HepG2 (cell line): ENCODE measurements at regions not wholly inside any gene's neighbourhood (a gene's known extent, or its start where the extent isn't known, plus 50 kb on each side); places are given as distances from the start of the nearest gene placed in this dataset.

Experiments used
- ATAC-seq: fragments of 200-7000 bp; cut with Tn5 transposase; 3 replicates; pipeline ENCODE4 v1.9.1; 2020; ENCODE audit warnings: mild to moderate bottlenecking, moderate library complexity
- BruUV-seq: library from RNA; stranded (reverse); fragments of 400-500 nt; replicated peaks from 2 replicates; lab custom pipeline; 2021; lab: Mats Ljungman, UMichigan
- CTCF ChIA-PET: fragments of 300-600 bp; formaldehyde crosslinking; extraction: SDS; loops from one replicate; lab custom pipeline; 2021; ENCODE audit warnings: low total read pairs, inconsistent platforms, low intra/inter-chr PET ratio; lab: Yijun Ruan, JAX
- POLR2A ChIA-PET: fragments of 350-600 bp; sonication (Branson Sonifier 250); formaldehyde crosslinking; loops from one replicate; lab custom pipeline; 2020; ENCODE audit warnings: antibody characterized with exemption, inconsistent platforms; lab: Yijun Ruan, JAX
- DNase-seq: peaks from one replicate; pipeline ENCODE4 v3.0.0-alpha.2; 2015; ENCODE audit warnings: low spot score
- FAIRE-seq: peaks from 3 replicates; lab custom pipeline; 2011; peaks lifted over from hg19 to GRCh38; lab: Jason Lieb, UNC
- H2AFZ ChIP-seq: one replicate; pipeline ENCODE4 v1.6.1; 2011; ENCODE audit warnings: low read length, inconsistent platforms
- H3K27ac ChIP-seq: fragments of 300-600 bp; 3 replicates; pipeline ENCODE4 v1.8.0; 2011; ENCODE audit warnings: mixed run types, mild to moderate bottlenecking, mixed read lengths, low read length, inconsistent platforms; ENCODE audit not compliant: insufficient read depth; ENCODE audit errors: extremely low read length
- H3K27me3 ChIP-seq, 2 experiments: fragments of 200-600 bp in 1 of 2; 2 replicates in 1 of 2; 3 replicates in 1 of 2; pipeline versions ENCODE4 v1.6.0 to v1.8.0; 2011; ENCODE audit warnings: low read length in 2 of 2, mild to moderate bottlenecking in 2 of 2, moderate library complexity in 2 of 2, inconsistent platforms in 1 of 2; ENCODE audit not compliant: insufficient read depth in 2 of 2, control insufficient read depth in 1 of 2
- H3K36me3 ChIP-seq, 2 experiments: fragments of 200-600 bp in 1 of 2; replicated peaks in 1 of 2; 2 replicates in 1 of 2; 3 replicates in 1 of 2; pipeline versions ENCODE4 v1.5.1 to v1.8.0; 2011; ENCODE audit warnings: low read length in 2 of 2, inconsistent platforms in 1 of 2; ENCODE audit not compliant: insufficient read depth in 2 of 2, control insufficient read depth in 1 of 2
- H3K4me1 ChIP-seq: 2 replicates; pipeline ENCODE4 v1.5.1; 2012; ENCODE audit warnings: low read length, inconsistent platforms; ENCODE audit not compliant: insufficient read depth
- H3K4me2 ChIP-seq: 2 replicates; pipeline ENCODE4 v1.6.0; 2011; ENCODE audit warnings: low read depth, low read length, inconsistent platforms
- H3K4me3 ChIP-seq, 3 experiments: fragments of 200-600 bp in 1 of 3; sonication (generic), shearing (Covaris generic) in 1 of 3; replicated peaks in 1 of 3; 2 replicates each; pipeline ENCODE4 v1.5.1; 2011 to 2016; ENCODE audit warnings: low read length in 3 of 3, inconsistent platforms in 2 of 3, low read depth in 2 of 3, mild to moderate bottlenecking in 2 of 3, control low read depth in 1 of 3, mixed read lengths in 1 of 3; ENCODE audit not compliant: insufficient read depth in 1 of 3
- H3K79me2 ChIP-seq: one replicate; pipeline ENCODE4 v1.6.1; 2011; ENCODE audit warnings: low read length, inconsistent platforms; ENCODE audit not compliant: insufficient read depth
- H3K9ac ChIP-seq: 2 replicates; pipeline ENCODE4 v1.6.0; 2011; ENCODE audit warnings: mild to moderate bottlenecking, low read depth, low read length, inconsistent platforms; ENCODE audit not compliant: insufficient read depth
- H3K9me3 ChIP-seq: 2 replicates; pipeline ENCODE4 v1.5.1; 2012; ENCODE audit warnings: mild to moderate bottlenecking, low read length
- H4K20me1 ChIP-seq: 2 replicates; pipeline ENCODE4 v1.6.0; 2011; ENCODE audit warnings: inconsistent platforms, mild to moderate bottlenecking, low read length, moderate library complexity; ENCODE audit not compliant: insufficient read depth
- CBX5 ChIP-seq: sonication (generic); formaldehyde crosslinking; IDR thresholded peaks from 2 replicates; pipeline ENCODE4 v1.4.0; 2020; ENCODE audit warnings: missing genetic modification reagents, borderline replicate concordance
- CEBPB ChIP-seq: IDR thresholded peaks from 2 replicates; pipeline ENCODE4 v1.6.1; 2011; ENCODE audit warnings: low read depth, low read length, improper control_type of control experiment, borderline replicate concordance
- PHB2 ChIP-seq: fragments of 450-650 bp; IDR thresholded peaks from 2 replicates; pipeline ENCODE4 v1.6.1; 2018; ENCODE audit not compliant: partially characterized antibody
- SP1 ChIP-seq, 2 experiments: fragments of 450-650 bp in 1 of 2; sonication (generic) in 1 of 2; formaldehyde crosslinking in 1 of 2; IDR thresholded peaks; 2 replicates each; pipeline versions ENCODE4 v1.4.0 to v1.6.1; 2016 to 2020; ENCODE audit warnings: missing genetic modification reagents in 1 of 2
- ZMAT3 ChIP-seq: sonication (generic); formaldehyde crosslinking; conservative IDR thresholded peaks from 2 replicates; pipeline ENCODE4 v1.7.0; 2021; ENCODE audit warnings: missing genetic modification reagents
- ZNF317 ChIP-seq: sonication (generic); formaldehyde crosslinking; IDR thresholded peaks from 2 replicates; pipeline ENCODE4 v1.5.0; 2020; ENCODE audit warnings: mild to moderate bottlenecking, missing genetic modification reagents
- ZSCAN9 ChIP-seq: IDR thresholded peaks from 2 replicates; pipeline ENCODE4 v1.6.1; 2016; ENCODE audit warnings: borderline replicate concordance
- WGBS: methylation state at CpG from one replicate; pipeline ENCODE4 v1.1.6; 2017; ENCODE audit warnings: low lambda C conversion rate; 5-methylcytosine and 5-hydroxymethylcytosine counted together
- in situ Hi-C: cut with HindIII; loops from 2 replicates; pipeline ENCODE4 v1.10.0; 2017; ENCODE audit warnings: low pct_unique_long_range_greater_than_20kb; ENCODE audit not compliant: extremely low pct_ligation_motif_present
- intact Hi-C: fragments of 100-400 bp; cut with micrococcal nuclease; formaldehyde crosslinking; loops from one replicate; pipeline ENCODE4 v1.10.0; 2022; ENCODE audit not compliant: unreplicated experiment
- TF ChIP-seq, protein P1 (sequence below), 2 experiments: sonication (generic) in 1 of 2; formaldehyde crosslinking in 1 of 2; IDR thresholded peaks; 2 replicates each; pipeline versions ENCODE4 v1.6.1 to v1.9.0; 2014 to 2022; ENCODE audit warnings: antibody characterized with exemption in 1 of 2, borderline replicate concordance in 1 of 2, inconsistent platforms in 1 of 2, low read depth in 1 of 2, missing genetic modification reagents in 1 of 2
- TF ChIP-seq, protein P2 (sequence below): sonication (generic); formaldehyde crosslinking; IDR thresholded peaks from 2 replicates; pipeline ENCODE4 v1.4.0; 2020; ENCODE audit warnings: missing genetic modification reagents

DNA sequence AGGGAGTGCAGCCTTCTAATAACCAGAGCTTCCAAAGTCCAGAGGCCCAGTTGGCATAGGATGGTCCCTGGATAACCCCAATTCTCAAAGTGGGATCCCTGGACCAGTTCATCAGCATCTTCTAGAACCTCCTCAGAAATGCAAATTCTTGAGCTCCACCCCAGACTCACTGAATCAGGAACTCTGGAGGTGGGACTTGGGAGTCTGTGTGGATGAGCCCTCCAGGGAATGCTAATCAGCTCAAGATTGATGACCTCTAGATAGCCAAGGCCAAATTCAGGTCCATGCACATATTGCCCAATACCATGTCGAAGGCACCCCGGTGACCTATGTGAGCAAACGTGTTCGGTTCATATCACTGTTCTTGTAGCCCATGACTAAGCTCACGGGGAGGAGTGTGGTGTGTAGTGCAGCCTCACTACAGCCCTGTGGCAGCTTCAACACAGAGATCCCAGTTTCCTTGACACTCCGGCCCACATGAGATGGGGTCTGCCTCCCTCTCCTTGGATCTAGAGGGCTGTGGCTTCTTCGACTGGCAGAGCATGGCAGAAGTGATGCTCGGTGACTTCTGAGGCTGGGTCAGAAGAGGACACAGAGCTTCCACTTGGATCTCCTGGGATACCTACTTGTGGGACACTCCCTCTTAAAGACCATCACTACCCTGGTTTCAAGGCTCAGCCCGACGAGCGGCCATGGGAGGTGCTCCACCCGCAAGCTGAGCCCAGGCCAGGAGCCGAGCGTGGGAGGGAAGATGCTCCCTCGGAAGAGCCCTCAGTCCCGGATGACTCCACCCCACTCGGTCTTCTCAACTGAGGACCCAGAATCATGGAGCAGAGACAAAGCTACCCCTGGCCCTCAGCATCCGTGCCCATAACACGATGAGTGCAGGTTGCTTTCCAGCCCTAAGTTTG is 151.1 kb upstream of the CST7 start:
- CTCF ChIA-PET: no interaction called here
- H3K27me3 ChIP-seq: peaks cover 17 to 50% of the 10 kb centered on the region in 2 experiments
- POLR2A ChIA-PET: no interaction called here
- DNase-seq (no peak), ATAC-seq (no peak), FAIRE-seq (no peak)
- H3K4me2 ChIP-seq: no peak overlapping the region
- H4K20me1 ChIP-seq: no peaks in the 10 kb centered on the region
- BruUV-seq: no TSS peak
- intact Hi-C loops: no loop called here
- no peak overlapping the region for H3K4me3 ChIP-seq
- H3K9ac ChIP-seq: no peak overlapping the region
- H2AFZ ChIP-seq: no peak overlapping the region
- WGBS: 12% methylated on average over 17 of the region's 19 CpGs
- H3K27ac ChIP-seq: no peak overlapping the region
- H3K9me3 ChIP-seq: no peaks in the 10 kb centered on the region
- in situ Hi-C loops: no loop called here
- H3K4me1 ChIP-seq: no peaks in the 10 kb centered on the region
- TF ChIP-seq CEBPB: peak; percentile 76
- TF ChIP-seq SP1 (IDR thresholded peaks at IDR 0.05): no peak
- TF ChIP-seq SP1 (CRISPR knock-in tag; IDR thresholded peaks at IDR 0.05): no peak
- no peak for TF ChIP-seq ZSCAN9 (CRISPR knock-in tag)
- no peaks in the 10 kb centered on the region for H3K36me3 ChIP-seq
- H3K79me2 ChIP-seq: no peaks in the 10 kb centered on the region

GRCh38 chr20:24798930-24799705 is 150.0 kb upstream of the CST7 start:
- in situ Hi-C loops: no loop called here
- Histone ChIP-seq H3K9me3 (no peaks in the 10 kb centered on the region), H3K27ac (no peak overlapping the region), H3K4me1 (no peaks in the 10 kb centered on the region), H3K9ac (no peak overlapping the region), H3K27me3 (peaks cover 14 to 41% of the 10 kb centered on the region in 2 experiments), H3K4me3 (no peak overlapping the region), H3K36me3 (no peaks in the 10 kb centered on the region), H2AFZ (no peak overlapping the region), H4K20me1 (no peaks in the 10 kb centered on the region), H3K79me2 (no peaks in the 10 kb centered on the region), H3K4me2 (no peak overlapping the region)
- DNase-seq: no peak
- ATAC-seq: no peak
- no TSS peak for BruUV-seq
- CTCF ChIA-PET: no interaction called here
- no peak for FAIRE-seq
- intact Hi-C loops: no loop called here
- POLR2A ChIA-PET: no interaction called here
- WGBS: 22% methylated on average over 12 of the region's 13 CpGs
- TF ChIP-seq, protein P1, sequence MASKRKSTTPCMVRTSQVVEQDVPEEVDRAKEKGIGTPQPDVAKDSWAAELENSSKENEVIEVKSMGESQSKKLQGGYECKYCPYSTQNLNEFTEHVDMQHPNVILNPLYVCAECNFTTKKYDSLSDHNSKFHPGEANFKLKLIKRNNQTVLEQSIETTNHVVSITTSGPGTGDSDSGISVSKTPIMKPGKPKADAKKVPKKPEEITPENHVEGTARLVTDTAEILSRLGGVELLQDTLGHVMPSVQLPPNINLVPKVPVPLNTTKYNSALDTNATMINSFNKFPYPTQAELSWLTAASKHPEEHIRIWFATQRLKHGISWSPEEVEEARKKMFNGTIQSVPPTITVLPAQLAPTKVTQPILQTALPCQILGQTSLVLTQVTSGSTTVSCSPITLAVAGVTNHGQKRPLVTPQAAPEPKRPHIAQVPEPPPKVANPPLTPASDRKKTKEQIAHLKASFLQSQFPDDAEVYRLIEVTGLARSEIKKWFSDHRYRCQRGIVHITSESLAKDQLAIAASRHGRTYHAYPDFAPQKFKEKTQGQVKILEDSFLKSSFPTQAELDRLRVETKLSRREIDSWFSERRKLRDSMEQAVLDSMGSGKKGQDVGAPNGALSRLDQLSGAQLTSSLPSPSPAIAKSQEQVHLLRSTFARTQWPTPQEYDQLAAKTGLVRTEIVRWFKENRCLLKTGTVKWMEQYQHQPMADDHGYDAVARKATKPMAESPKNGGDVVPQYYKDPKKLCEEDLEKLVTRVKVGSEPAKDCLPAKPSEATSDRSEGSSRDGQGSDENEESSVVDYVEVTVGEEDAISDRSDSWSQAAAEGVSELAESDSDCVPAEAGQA (IDR thresholded peaks at IDR 0.05; ENCODE audit: low read depth): no peak
- TF ChIP-seq, protein P1 (CRISPR knock-in tag; IDR thresholded peaks at IDR 0.05; ENCODE audit: borderline replicate concordance): no peak
- TF ChIP-seq CBX5 (CRISPR knock-in tag) (no peak), PHB2 (no peak), ZMAT3 (CRISPR knock-in tag) (no peak), ZNF317 (CRISPR knock-in tag) (no peak)
- TF ChIP-seq, protein P2, sequence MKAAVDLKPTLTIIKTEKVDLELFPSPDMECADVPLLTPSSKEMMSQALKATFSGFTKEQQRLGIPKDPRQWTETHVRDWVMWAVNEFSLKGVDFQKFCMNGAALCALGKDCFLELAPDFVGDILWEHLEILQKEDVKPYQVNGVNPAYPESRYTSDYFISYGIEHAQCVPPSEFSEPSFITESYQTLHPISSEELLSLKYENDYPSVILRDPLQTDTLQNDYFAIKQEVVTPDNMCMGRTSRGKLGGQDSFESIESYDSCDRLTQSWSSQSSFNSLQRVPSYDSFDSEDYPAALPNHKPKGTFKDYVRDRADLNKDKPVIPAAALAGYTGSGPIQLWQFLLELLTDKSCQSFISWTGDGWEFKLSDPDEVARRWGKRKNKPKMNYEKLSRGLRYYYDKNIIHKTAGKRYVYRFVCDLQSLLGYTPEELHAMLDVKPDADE (CRISPR knock-in tag): no peak
